ENCODE measurements at regions not wholly inside any gene's neighbourhood (a gene's known extent, or its start where the extent isn't known, plus 50 kb on each side); places are given as distances from the start of the nearest gene placed in this dataset.

- Histone ChIP-seq H3K36me3 (replicated peaks in 1 of 2; ENCODE audit: control extremely low read depth in 1 of 2, control insufficient read depth in 1 of 2, extremely low read depth in 1 of 2, insufficient read depth in 2 of 2, low read length in 1 of 2) (no peaks in the 10 kb centered on the region), H3K9me3 (ENCODE audit: control extremely low read depth in 1 of 3, control insufficient read depth in 2 of 3, insufficient read depth in 1 of 3, low read length in 2 of 3) (no peaks in the 10 kb centered on the region), H4K20me1 (ENCODE audit: control insufficient read depth, insufficient read depth, low read length, poor library complexity, severe bottlenecking) (no peaks in the 10 kb centered on the region), H3K79me2 (ENCODE audit: control insufficient read depth, insufficient read depth, low read length) (no peaks in the 10 kb centered on the region), H3K9ac (ENCODE audit: low read length) (no peak overlapping the region), H3K4me3 (ENCODE audit: control extremely low read depth in 1 of 5, extremely low read depth in 1 of 5, insufficient read depth in 1 of 5, low read depth in 2 of 5, low read length in 4 of 5) (no peak overlapping the region), H2AFZ (ENCODE audit: insufficient read depth, low read depth, low read length, poor library complexity, severe bottlenecking) (no peak overlapping the region), H3K27ac (ENCODE audit: low read length in 2 of 2) (no peak overlapping the region), H3K4me2 (replicated peaks; ENCODE audit: low read depth, low read length, poor library complexity, severe bottlenecking) (no peak overlapping the region), H3K4me1 (ENCODE audit: control insufficient read depth in 2 of 2, insufficient read depth in 2 of 2, low read length in 2 of 2) (no peaks in the 10 kb centered on the region), H3K27me3 (replicated peaks in 1 of 4; ENCODE audit: control extremely low read depth in 1 of 4, control insufficient read depth in 3 of 4, insufficient read depth in 4 of 4, low read length in 3 of 4) (no peaks in the 10 kb centered on the region)
- ATAC-seq (ENCODE audit: low read depth) (no peak), DNase-seq (no peak)
- no peak overlapping the region for H3K27ac Mint-ChIP-seq
- no peaks in the 10 kb centered on the region for H3K4me1 Mint-ChIP-seq
- H3K9me3 Mint-ChIP-seq (ENCODE audit: insufficient read depth) = no peaks in the 10 kb centered on the region
- TF ChIP-seq EZH2 (IDR thresholded peaks at IDR 0.05; ENCODE audit: borderline replicate concordance, insufficient read depth, low read depth, low read length, poor library complexity, severe bottlenecking) = no peak
- no peak for TF ChIP-seq CTCF (IDR thresholded peaks at IDR 0.05)
- ChIA-PET CTCF (interaction anchor here (0.6 kb wide), 1 partner anchor 9 kb away, joined by 4 read pairs; no protein-coding TSS in a partner anchor), POLR2A (no interaction called here)
- H3K4me3 Mint-ChIP-seq = no peak overlapping the region
- intact Hi-C loops (cut with micrococcal nuclease) = no loop called here
- H3K27me3 Mint-ChIP-seq = peaks cover 3% of the 10 kb centered on the region
- WGBS (ENCODE audit: insufficient coverage) = 72% methylated on average over 3 of the region's 5 CpGs
Observed at GRCh38 chr10:2620827-2621521, 446.4 kb upstream of the PFKP start.

GRCh38 chr10:2619916-2620315 lies 447.4 kb upstream of the PFKP start:
- DNase-seq (no peak), ATAC-seq (ENCODE audit: low read depth) (no peak)
- ChIA-PET CTCF (no interaction called here), POLR2A (no interaction called here)
- Histone ChIP-seq H3K79me2 (ENCODE audit: control insufficient read depth, insufficient read depth, low read length) (no peaks in the 10 kb centered on the region), H3K27ac (ENCODE audit: low read length in 2 of 2) (no peak overlapping the region), H4K20me1 (ENCODE audit: control insufficient read depth, insufficient read depth, low read length, poor library complexity, severe bottlenecking) (no peaks in the 10 kb centered on the region), H3K4me1 (ENCODE audit: control insufficient read depth in 2 of 2, insufficient read depth in 2 of 2, low read length in 2 of 2) (no peaks in the 10 kb centered on the region), H3K9ac (ENCODE audit: low read length) (no peak overlapping the region), H3K4me3 (ENCODE audit: control extremely low read depth in 1 of 5, extremely low read depth in 1 of 5, insufficient read depth in 1 of 5, low read depth in 2 of 5, low read length in 4 of 5) (no peak overlapping the region), H2AFZ (ENCODE audit: insufficient read depth, low read depth, low read length, poor library complexity, severe bottlenecking) (no peak overlapping the region), H3K9me3 (ENCODE audit: control extremely low read depth in 1 of 3, control insufficient read depth in 2 of 3, insufficient read depth in 1 of 3, low read length in 2 of 3) (no peaks in the 10 kb centered on the region), H3K4me2 (replicated peaks; ENCODE audit: low read depth, low read length, poor library complexity, severe bottlenecking) (no peak overlapping the region), H3K36me3 (replicated peaks in 1 of 2; ENCODE audit: control extremely low read depth in 1 of 2, control insufficient read depth in 1 of 2, extremely low read depth in 1 of 2, insufficient read depth in 2 of 2, low read length in 1 of 2) (no peaks in the 10 kb centered on the region), H3K27me3 (replicated peaks in 1 of 4; ENCODE audit: control extremely low read depth in 1 of 4, control insufficient read depth in 3 of 4, insufficient read depth in 4 of 4, low read length in 3 of 4) (no peaks in the 10 kb centered on the region)
- H3K27ac Mint-ChIP-seq = no peak overlapping the region
- WGBS (ENCODE audit: insufficient coverage) = no CpG with 5 or more reads among the region's 4 CpGs
- H3K9me3 Mint-ChIP-seq (ENCODE audit: insufficient read depth) = no peaks in the 10 kb centered on the region
- TF ChIP-seq EZH2 (IDR thresholded peaks at IDR 0.05; ENCODE audit: borderline replicate concordance, insufficient read depth, low read depth, low read length, poor library complexity, severe bottlenecking) (no peak), CTCF (IDR thresholded peaks at IDR 0.05) (no peak)
- intact Hi-C loops (cut with micrococcal nuclease) = no loop called here
- H3K4me3 Mint-ChIP-seq = no peak overlapping the region
- peaks cover 3% of the 10 kb centered on the region for H3K27me3 Mint-ChIP-seq
- no peaks in the 10 kb centered on the region for H3K4me1 Mint-ChIP-seq

Measured in B cell (primary cell).